SU-DHL-6 (cell line): ENCODE measurements at regions not wholly inside any gene's neighbourhood (a gene's known extent, or its start where the extent isn't known, plus 50 kb on each side); places are given as distances from the start of the nearest gene placed in this dataset.

Source experiments
- EZH2phosphoT487 ChIP-seq: fragments of 200-600 bp; sonication (generic), shearing (Covaris generic); conservative IDR thresholded peaks from 2 replicates; pipeline ENCODE4 v1.6.1; 2018; ENCODE audit warnings: mild to moderate bottlenecking, antibody characterized with exemption, low read length, moderate library complexity, mixed read lengths
- TF ChIP-seq, protein P1 (sequence below): fragments of 200-600 bp; sonication (generic); IDR thresholded peaks from one replicate; pipeline ENCODE4 v1.5.1; 2017; ENCODE audit warnings: antibody characterized with exemption, mild to moderate bottlenecking, low read length, moderate library complexity; ENCODE audit not compliant: insufficient read depth, poor library complexity, severe bottlenecking

DNA sequence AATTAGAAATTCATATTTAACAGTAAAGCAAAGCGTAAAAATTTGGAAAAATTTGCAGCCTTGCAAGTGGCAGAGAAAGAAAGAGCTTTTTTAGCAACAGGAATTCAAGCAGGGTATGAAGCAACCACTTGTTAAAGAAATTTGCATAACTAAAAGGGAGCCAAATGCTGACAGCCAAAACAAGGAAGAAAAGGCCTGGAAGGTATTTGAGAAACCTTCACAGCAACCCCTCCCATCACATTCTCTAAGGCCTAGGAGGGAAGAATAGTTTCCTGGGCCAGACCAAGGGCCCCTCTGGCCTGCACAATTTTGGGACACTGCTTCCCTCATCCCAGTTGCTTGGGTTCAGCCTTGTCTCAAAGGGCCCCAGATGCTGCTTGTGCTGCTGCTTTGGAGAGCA lies 672.4 kb upstream of the TMPRSS15 start:
- TF ChIP-seq, protein P1, sequence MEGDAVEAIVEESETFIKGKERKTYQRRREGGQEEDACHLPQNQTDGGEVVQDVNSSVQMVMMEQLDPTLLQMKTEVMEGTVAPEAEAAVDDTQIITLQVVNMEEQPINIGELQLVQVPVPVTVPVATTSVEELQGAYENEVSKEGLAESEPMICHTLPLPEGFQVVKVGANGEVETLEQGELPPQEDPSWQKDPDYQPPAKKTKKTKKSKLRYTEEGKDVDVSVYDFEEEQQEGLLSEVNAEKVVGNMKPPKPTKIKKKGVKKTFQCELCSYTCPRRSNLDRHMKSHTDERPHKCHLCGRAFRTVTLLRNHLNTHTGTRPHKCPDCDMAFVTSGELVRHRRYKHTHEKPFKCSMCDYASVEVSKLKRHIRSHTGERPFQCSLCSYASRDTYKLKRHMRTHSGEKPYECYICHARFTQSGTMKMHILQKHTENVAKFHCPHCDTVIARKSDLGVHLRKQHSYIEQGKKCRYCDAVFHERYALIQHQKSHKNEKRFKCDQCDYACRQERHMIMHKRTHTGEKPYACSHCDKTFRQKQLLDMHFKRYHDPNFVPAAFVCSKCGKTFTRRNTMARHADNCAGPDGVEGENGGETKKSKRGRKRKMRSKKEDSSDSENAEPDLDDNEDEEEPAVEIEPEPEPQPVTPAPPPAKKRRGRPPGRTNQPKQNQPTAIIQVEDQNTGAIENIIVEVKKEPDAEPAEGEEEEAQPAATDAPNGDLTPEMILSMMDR, result no peak
- TF ChIP-seq EZH2phosphoT487, result no peak
